ENCODE measurements at regions not wholly inside any gene's neighbourhood (a gene's known extent, or its start where the extent isn't known, plus 50 kb on each side); places are given as distances from the start of the nearest gene placed in this dataset.

GRCh38 chr2:196279541-196279940 is 108.2 kb upstream of the STK17B start:
- TF ChIP-seq EZH2 (IDR thresholded peaks at IDR 0.05; ENCODE audit: borderline replicate concordance, low read depth, low read length, severe bottlenecking) (no peak), CTCF (IDR thresholded peaks at IDR 0.05; ENCODE audit: extremely low read depth in 1 of 2, insufficient read depth in 1 of 2, low read depth in 1 of 2, low read length in 2 of 2) (no peak), MAX (IDR thresholded peaks at IDR 0.05; ENCODE audit: insufficient read depth, insufficient read length) (no peak), POLR2A (IDR thresholded peaks at IDR 0.05; ENCODE audit: low read depth, low read length) (no peak), POLR2AphosphoS5 (IDR thresholded peaks at IDR 0.05; ENCODE audit: insufficient read depth, low read depth, low read length) (no peak), GATA2 (IDR thresholded peaks at IDR 0.05; ENCODE audit: insufficient read depth, insufficient read length, low read depth, low read length) (no peak), JUN (IDR thresholded peaks at IDR 0.05; ENCODE audit: borderline replicate concordance, insufficient read depth, insufficient read length, low read depth) (no peak)

Measured in endothelial cell of umbilical vein (primary cell).